ENCODE measurements at regions not wholly inside any gene's neighbourhood (a gene's known extent, or its start where the extent isn't known, plus 50 kb on each side); places are given as distances from the start of the nearest gene placed in this dataset.

DNA sequence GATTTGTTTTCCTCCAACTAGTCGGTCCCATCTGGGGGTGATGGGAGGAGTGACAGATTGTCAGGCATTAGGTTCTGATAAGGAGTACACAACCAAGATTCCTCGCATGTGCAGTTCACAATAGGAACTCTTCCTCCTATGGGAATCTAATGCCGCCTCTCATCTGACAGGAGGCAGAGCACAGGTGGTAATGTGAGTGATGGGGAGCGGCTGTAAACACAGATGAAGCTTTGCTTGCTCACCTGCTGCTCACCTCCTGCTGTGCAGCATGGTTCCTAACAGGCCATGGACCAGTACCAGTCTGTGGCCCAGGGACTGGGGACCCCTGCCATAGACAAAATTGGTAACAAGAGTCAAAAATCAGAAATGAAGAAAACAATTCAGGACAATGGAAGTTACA lies 173.3 kb upstream of the HMHB1 start:
- Histone ChIP-seq H3K9me3 (no peaks in the 10 kb centered on the region), H3K4me3 (no peak overlapping the region), H3K36me3 (no peaks in the 10 kb centered on the region), H3K4me1 (no peaks in the 10 kb centered on the region), H3K27ac (no peak overlapping the region), H3K27me3 (no peaks in the 10 kb centered on the region)
- intact Hi-C loops (cut with DNase I; ENCODE audit: low total_unique reads): no loop called here
- no peak for DNase-seq
- TF ChIP-seq POLR2A (IDR thresholded peaks at IDR 0.05): no peak

DNA sequence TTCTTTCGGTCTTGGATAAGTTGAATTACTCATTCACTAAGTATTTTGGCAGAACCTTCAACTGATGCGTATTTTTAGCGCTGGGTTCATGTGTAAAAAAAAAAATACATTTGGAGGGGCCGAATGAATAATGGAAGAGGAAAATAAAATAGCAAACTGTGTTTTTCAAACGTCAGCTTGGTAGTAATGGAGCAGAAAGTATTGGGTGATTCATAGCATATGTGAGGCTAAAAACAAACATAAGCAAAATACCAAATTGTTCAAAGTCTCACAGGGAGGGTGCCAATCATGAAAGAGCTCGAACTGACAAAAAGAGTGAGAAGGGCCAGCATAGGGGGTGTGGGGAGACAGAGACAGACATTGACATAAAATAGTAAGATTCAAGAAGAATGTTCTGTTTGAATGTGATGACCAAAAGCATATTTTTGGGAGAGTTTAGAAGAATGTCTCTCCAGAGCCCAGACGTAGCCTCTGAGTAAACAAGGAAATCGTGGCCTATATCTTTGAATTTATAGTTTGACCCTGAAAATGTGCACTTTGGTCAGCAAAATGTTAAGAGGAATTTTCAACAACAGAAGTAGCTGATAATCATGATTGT lies 174.9 kb upstream of the HMHB1 start:
- Histone ChIP-seq H3K27me3 (no peaks in the 10 kb centered on the region), H3K4me1 (no peaks in the 10 kb centered on the region), H3K4me3 (no peak overlapping the region), H3K9me3 (no peaks in the 10 kb centered on the region), H3K27ac (peak overlapping the region; percentile 17 to 53), H3K36me3 (no peaks in the 10 kb centered on the region)
- DNase-seq: no peak
- TF ChIP-seq, protein P1, sequence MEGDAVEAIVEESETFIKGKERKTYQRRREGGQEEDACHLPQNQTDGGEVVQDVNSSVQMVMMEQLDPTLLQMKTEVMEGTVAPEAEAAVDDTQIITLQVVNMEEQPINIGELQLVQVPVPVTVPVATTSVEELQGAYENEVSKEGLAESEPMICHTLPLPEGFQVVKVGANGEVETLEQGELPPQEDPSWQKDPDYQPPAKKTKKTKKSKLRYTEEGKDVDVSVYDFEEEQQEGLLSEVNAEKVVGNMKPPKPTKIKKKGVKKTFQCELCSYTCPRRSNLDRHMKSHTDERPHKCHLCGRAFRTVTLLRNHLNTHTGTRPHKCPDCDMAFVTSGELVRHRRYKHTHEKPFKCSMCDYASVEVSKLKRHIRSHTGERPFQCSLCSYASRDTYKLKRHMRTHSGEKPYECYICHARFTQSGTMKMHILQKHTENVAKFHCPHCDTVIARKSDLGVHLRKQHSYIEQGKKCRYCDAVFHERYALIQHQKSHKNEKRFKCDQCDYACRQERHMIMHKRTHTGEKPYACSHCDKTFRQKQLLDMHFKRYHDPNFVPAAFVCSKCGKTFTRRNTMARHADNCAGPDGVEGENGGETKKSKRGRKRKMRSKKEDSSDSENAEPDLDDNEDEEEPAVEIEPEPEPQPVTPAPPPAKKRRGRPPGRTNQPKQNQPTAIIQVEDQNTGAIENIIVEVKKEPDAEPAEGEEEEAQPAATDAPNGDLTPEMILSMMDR (IDR thresholded peaks at IDR 0.05): no peak
- no peak for TF ChIP-seq POLR2A (IDR thresholded peaks at IDR 0.05)
- intact Hi-C loops (cut with DNase I; ENCODE audit: low total_unique reads): no loop called here

DNA sequence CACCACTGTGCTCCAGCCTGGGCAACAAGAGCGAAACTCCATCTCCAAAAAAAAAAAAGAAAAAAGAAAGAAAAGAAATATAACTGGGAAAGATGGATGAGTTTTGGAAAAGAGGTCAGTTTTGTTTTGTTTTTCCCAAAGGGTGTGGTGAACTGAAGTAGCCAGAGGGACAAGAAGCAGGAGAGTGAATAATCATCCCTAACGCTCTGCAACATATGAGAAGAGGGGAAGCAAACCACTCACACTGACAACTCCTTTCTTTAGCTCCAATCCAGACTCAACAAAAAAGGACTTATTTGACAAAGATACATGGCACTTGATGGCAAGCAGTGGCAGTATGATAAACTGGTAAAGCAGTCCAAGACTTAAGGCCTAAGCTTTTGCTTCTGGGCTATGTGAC lies 176.1 kb upstream of the HMHB1 start:
- Histone ChIP-seq H3K4me1 (no peaks in the 10 kb centered on the region), H3K27me3 (no peaks in the 10 kb centered on the region), H3K36me3 (no peaks in the 10 kb centered on the region), H3K4me3 (no peak overlapping the region), H3K27ac (peak overlapping the region in 1 of 2 donors; percentile 53), H3K9me3 (no peaks in the 10 kb centered on the region)
- intact Hi-C loops (cut with DNase I; ENCODE audit: low total_unique reads): no loop called here
- DNase-seq: no peak
- TF ChIP-seq, protein P1 (IDR thresholded peaks at IDR 0.05): no peak
- TF ChIP-seq POLR2A (IDR thresholded peaks at IDR 0.05): no peak

DNA sequence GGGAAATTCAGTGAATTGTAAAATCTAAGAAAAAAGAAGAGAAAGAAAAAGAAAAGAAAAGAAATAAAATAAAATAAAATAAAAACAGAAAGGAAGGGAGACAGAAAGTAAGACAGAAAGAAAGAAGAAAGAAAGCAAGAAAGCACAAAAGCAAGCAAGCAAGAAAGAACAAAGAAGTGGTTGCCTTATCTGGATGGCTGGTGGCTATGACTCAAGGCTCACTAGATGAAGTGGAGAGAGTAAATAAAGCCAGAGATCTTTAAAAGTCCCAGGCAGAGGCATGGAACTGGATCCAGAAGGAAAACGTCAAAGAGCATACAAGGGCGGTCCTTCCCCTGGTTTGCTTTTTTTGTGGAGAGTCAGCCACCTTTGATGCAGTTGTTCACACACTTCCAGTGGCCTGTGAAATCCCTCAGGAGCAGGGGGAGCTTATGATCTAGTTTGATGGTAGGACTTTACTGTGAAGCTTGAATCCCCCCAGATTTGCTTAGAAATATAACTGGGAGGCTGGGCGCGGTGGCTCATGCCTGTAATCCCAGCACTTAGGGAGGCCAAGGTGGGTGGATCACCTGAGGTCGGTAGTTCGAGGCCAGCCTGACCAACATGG lies 176.7 kb upstream of the HMHB1 start:
- TF ChIP-seq, protein P1 (IDR thresholded peaks at IDR 0.05): no peak
- TF ChIP-seq POLR2A (IDR thresholded peaks at IDR 0.05): no peak
- Histone ChIP-seq H3K4me1 (no peaks in the 10 kb centered on the region), H3K9me3 (no peaks in the 10 kb centered on the region), H3K27me3 (no peaks in the 10 kb centered on the region), H3K36me3 (no peaks in the 10 kb centered on the region), H3K4me3 (no peak overlapping the region), H3K27ac (peak overlapping the region in 1 of 2 donors; percentile 53)
- no peak for DNase-seq
- intact Hi-C loops (cut with DNase I; ENCODE audit: low total_unique reads): no loop called here

DNA sequence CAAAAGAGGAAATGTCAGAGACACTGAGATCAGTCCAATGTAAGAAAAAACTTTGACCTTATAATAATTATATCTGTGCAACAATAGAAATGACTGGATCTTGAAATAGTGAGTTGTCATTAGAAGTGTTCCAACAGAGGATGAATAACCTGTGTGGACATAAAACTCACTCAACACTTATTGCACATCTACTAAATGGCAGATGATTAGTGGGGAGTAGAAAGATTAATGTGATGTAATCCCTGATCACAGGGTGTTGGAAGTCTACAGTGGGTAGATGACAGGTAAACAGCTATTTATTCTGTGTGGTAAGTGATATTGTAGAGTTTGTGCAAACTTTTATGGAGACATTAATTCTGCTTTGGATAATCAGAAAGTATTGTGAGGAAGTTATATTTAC lies 177.3 kb upstream of the HMHB1 start:
- intact Hi-C loops (cut with DNase I; ENCODE audit: low total_unique reads): no loop called here
- H3K27ac ChIP-seq: no peak overlapping the region
- no peak for TF ChIP-seq POLR2A (IDR thresholded peaks at IDR 0.05)
- TF ChIP-seq, protein P1 (IDR thresholded peaks at IDR 0.05): no peak

More for the DNA sequence above, 177.3 kb upstream of the HMHB1 start:
- H3K27me3 ChIP-seq: no peaks in the 10 kb centered on the region
- H3K4me1 ChIP-seq: no peaks in the 10 kb centered on the region
- H3K9me3 ChIP-seq: no peaks in the 10 kb centered on the region
- H3K36me3 ChIP-seq: no peaks in the 10 kb centered on the region
- DNase-seq: no peak
- H3K4me3 ChIP-seq: no peak overlapping the region

Data from uterus (tissue), 3 donors.